ENCODE measurements at regions not wholly inside any gene's neighbourhood (a gene's known extent, or its start where the extent isn't known, plus 50 kb on each side); places are given as distances from the start of the nearest gene placed in this dataset.

DNA sequence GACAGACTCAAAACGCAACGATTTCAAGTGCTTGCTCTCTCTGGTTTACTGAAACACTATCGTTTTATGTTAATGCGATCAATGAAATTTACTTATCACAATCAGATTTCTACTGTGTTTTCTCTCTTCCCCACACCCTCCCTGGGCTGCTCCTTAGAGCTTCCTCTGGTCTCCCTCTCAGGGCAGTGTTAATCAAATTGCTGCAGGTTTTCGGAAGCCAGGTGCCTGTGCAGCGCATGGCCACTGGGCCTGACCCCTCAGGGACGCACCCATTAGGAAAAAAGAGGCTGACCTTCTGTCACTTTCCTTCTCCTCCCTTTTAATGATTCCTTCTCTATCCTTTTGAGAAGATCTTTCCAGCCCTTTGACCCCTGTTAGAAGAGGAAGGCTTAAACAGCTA, 134.5 kb upstream of the ONECUT1 start:
- Histone ChIP-seq H4K8ac (ENCODE audit: low read depth, low read length) (no peak overlapping the region), H4K12ac (ENCODE audit: low read depth, low read length) (no peak overlapping the region), H3K36me3 (ENCODE audit: control insufficient read depth in 1 of 2, insufficient read depth in 2 of 2, low read length in 2 of 2) (no peaks in the 10 kb centered on the region), H2AK5ac (ENCODE audit: low read length) (no peak overlapping the region), H3K4me2 (ENCODE audit: low read length) (no peak overlapping the region), H3K27ac (ENCODE audit: low read depth, low read length) (no peak overlapping the region), H3K79me1 (ENCODE audit: low read length) (no peaks in the 10 kb centered on the region), H2BK5ac (ENCODE audit: low read depth, low read length, poor library complexity) (no peak overlapping the region), H4K91ac (ENCODE audit: low read depth, low read length) (no peak overlapping the region), H3K4ac (ENCODE audit: low read depth, low read length) (no peak overlapping the region), H3K9me3 (ENCODE audit: insufficient read depth, low read depth, low read length) (no peaks in the 10 kb centered on the region), H3K9ac (ENCODE audit: low read length) (no peak overlapping the region), H3K23ac (ENCODE audit: low read length) (no peak overlapping the region), H2BK12ac (ENCODE audit: low read length) (no peak overlapping the region), H2AFZ (ENCODE audit: insufficient read depth, low read length, poor library complexity) (no peak overlapping the region), H3K27me3 (ENCODE audit: insufficient read depth, low read length) (no peaks in the 10 kb centered on the region), H2BK120ac (ENCODE audit: insufficient read depth, low read length, poor library complexity) (no peak overlapping the region), H3K79me2 (ENCODE audit: control insufficient read depth, insufficient read depth, low read length, poor library complexity) (no peaks in the 10 kb centered on the region), H3K18ac (ENCODE audit: low read length) (no peak overlapping the region), H3K4me1 (ENCODE audit: control insufficient read depth in 1 of 2, insufficient read depth in 2 of 2, low read length in 2 of 2) (no peaks in the 10 kb centered on the region), H3K4me3 (ENCODE audit: low read depth, low read length) (no peak overlapping the region), H3K14ac (ENCODE audit: low read length) (no peak overlapping the region)
- no CpG with 5 or more reads among the region's 7 CpGs for WGBS (ENCODE audit: extremely low coverage, insufficient coverage, insufficient read length)
- no peak for DNase-seq

- Histone ChIP-seq H3K18ac (ENCODE audit: low read length) (no peak overlapping the region), H4K91ac (ENCODE audit: low read depth, low read length) (no peak overlapping the region), H2BK120ac (ENCODE audit: insufficient read depth, low read length, poor library complexity) (no peak overlapping the region), H2AFZ (ENCODE audit: insufficient read depth, low read length, poor library complexity) (no peak overlapping the region), H2BK12ac (ENCODE audit: low read length) (no peak overlapping the region), H3K9ac (ENCODE audit: low read length) (no peak overlapping the region), H4K12ac (ENCODE audit: low read depth, low read length) (no peak overlapping the region), H3K79me2 (ENCODE audit: control insufficient read depth, insufficient read depth, low read length, poor library complexity) (no peaks in the 10 kb centered on the region), H3K79me1 (ENCODE audit: low read length) (no peaks in the 10 kb centered on the region), H3K4ac (ENCODE audit: low read depth, low read length) (no peak overlapping the region), H3K4me1 (ENCODE audit: control insufficient read depth in 1 of 2, insufficient read depth in 2 of 2, low read length in 2 of 2) (no peaks in the 10 kb centered on the region), H3K4me2 (ENCODE audit: low read length) (no peak overlapping the region), H3K27me3 (ENCODE audit: insufficient read depth, low read length) (no peaks in the 10 kb centered on the region), H3K14ac (ENCODE audit: low read length) (no peak overlapping the region), H4K8ac (ENCODE audit: low read depth, low read length) (no peak overlapping the region), H3K4me3 (ENCODE audit: low read depth, low read length) (no peak overlapping the region), H2BK5ac (ENCODE audit: low read depth, low read length, poor library complexity) (no peak overlapping the region), H3K36me3 (ENCODE audit: control insufficient read depth in 1 of 2, insufficient read depth in 2 of 2, low read length in 2 of 2) (no peaks in the 10 kb centered on the region), H3K9me3 (ENCODE audit: insufficient read depth, low read depth, low read length) (no peaks in the 10 kb centered on the region), H2AK5ac (ENCODE audit: low read length) (no peak overlapping the region), H3K27ac (ENCODE audit: low read depth, low read length) (no peak overlapping the region), H3K23ac (ENCODE audit: low read length) (no peak overlapping the region)
- WGBS (ENCODE audit: extremely low coverage, insufficient coverage, insufficient read length), result no CpG with 5 or more reads among the region's 6 CpGs
- DNase-seq, result no peak
Observed at GRCh38 chr15:52923626-52924025, 133.5 kb upstream of the ONECUT1 start.

GRCh38 chr15:52922871-52923270, 132.7 kb upstream of the ONECUT1 start:
- no peak overlapping the region for H2BK12ac ChIP-seq (ENCODE audit: low read length)
- no peak overlapping the region for H2AFZ ChIP-seq (ENCODE audit: insufficient read depth, low read length, poor library complexity)
- no peak for DNase-seq
- no peak overlapping the region for H4K12ac ChIP-seq (ENCODE audit: low read depth, low read length)
- H3K4me3 ChIP-seq (ENCODE audit: low read depth, low read length), result no peak overlapping the region
- H3K27ac ChIP-seq (ENCODE audit: low read depth, low read length), result no peak overlapping the region
- H2AK5ac ChIP-seq (ENCODE audit: low read length), result no peak overlapping the region
- no peak overlapping the region for H2BK120ac ChIP-seq (ENCODE audit: insufficient read depth, low read length, poor library complexity)
- H2BK5ac ChIP-seq (ENCODE audit: low read depth, low read length, poor library complexity), result no peak overlapping the region
- no peaks in the 10 kb centered on the region for H3K4me1 ChIP-seq (ENCODE audit: control insufficient read depth in 1 of 2, insufficient read depth in 2 of 2, low read length in 2 of 2)
- H3K4ac ChIP-seq (ENCODE audit: low read depth, low read length), result no peak overlapping the region
- H3K9ac ChIP-seq (ENCODE audit: low read length), result no peak overlapping the region
- no peak overlapping the region for H3K14ac ChIP-seq (ENCODE audit: low read length)
- WGBS (ENCODE audit: extremely low coverage, insufficient coverage, insufficient read length), result no CpG with 5 or more reads among the region's 7 CpGs
- no peaks in the 10 kb centered on the region for H3K9me3 ChIP-seq (ENCODE audit: insufficient read depth, low read depth, low read length)
- H3K36me3 ChIP-seq (ENCODE audit: control insufficient read depth in 1 of 2, insufficient read depth in 2 of 2, low read length in 2 of 2), result no peaks in the 10 kb centered on the region
- H3K79me2 ChIP-seq (ENCODE audit: control insufficient read depth, insufficient read depth, low read length, poor library complexity), result no peaks in the 10 kb centered on the region
- H3K27me3 ChIP-seq (ENCODE audit: insufficient read depth, low read length), result no peaks in the 10 kb centered on the region
- no peak overlapping the region for H4K8ac ChIP-seq (ENCODE audit: low read depth, low read length)
- no peaks in the 10 kb centered on the region for H3K79me1 ChIP-seq (ENCODE audit: low read length)
- H3K4me2 ChIP-seq (ENCODE audit: low read length), result no peak overlapping the region
- no peak overlapping the region for H4K91ac ChIP-seq (ENCODE audit: low read depth, low read length)
- H3K23ac ChIP-seq (ENCODE audit: low read length), result no peak overlapping the region
- H3K18ac ChIP-seq (ENCODE audit: low read length), result no peak overlapping the region

- H3K18ac ChIP-seq (ENCODE audit: low read length), result no peak overlapping the region
- no peaks in the 10 kb centered on the region for H3K9me3 ChIP-seq (ENCODE audit: insufficient read depth, low read depth, low read length)
- no peak overlapping the region for H3K4me2 ChIP-seq (ENCODE audit: low read length)
- no peak overlapping the region for H2BK12ac ChIP-seq (ENCODE audit: low read length)
- no peak overlapping the region for H2AK5ac ChIP-seq (ENCODE audit: low read length)
- no CpG with 5 or more reads among the region's 1 CpG for WGBS (ENCODE audit: extremely low coverage, insufficient coverage, insufficient read length)
- H3K79me1 ChIP-seq (ENCODE audit: low read length), result no peaks in the 10 kb centered on the region
- no peaks in the 10 kb centered on the region for H3K36me3 ChIP-seq (ENCODE audit: control insufficient read depth in 1 of 2, insufficient read depth in 2 of 2, low read length in 2 of 2)
- DNase-seq, result peak in 1 of 2 donors; percentile 12
- H3K79me2 ChIP-seq (ENCODE audit: control insufficient read depth, insufficient read depth, low read length, poor library complexity), result no peaks in the 10 kb centered on the region
- no peak overlapping the region for H2AFZ ChIP-seq (ENCODE audit: insufficient read depth, low read length, poor library complexity)
- no peak overlapping the region for H3K9ac ChIP-seq (ENCODE audit: low read length)
- no peaks in the 10 kb centered on the region for H3K4me1 ChIP-seq (ENCODE audit: control insufficient read depth in 1 of 2, insufficient read depth in 2 of 2, low read length in 2 of 2)
- no peaks in the 10 kb centered on the region for H3K27me3 ChIP-seq (ENCODE audit: insufficient read depth, low read length)
- no peak overlapping the region for H3K27ac ChIP-seq (ENCODE audit: low read depth, low read length)
- no peak overlapping the region for H2BK5ac ChIP-seq (ENCODE audit: low read depth, low read length, poor library complexity)
- H4K8ac ChIP-seq (ENCODE audit: low read depth, low read length), result no peak overlapping the region
- H3K14ac ChIP-seq (ENCODE audit: low read length), result no peak overlapping the region
- no peak overlapping the region for H3K4ac ChIP-seq (ENCODE audit: low read depth, low read length)
- no peak overlapping the region for H4K91ac ChIP-seq (ENCODE audit: low read depth, low read length)
- no peak overlapping the region for H3K23ac ChIP-seq (ENCODE audit: low read length)
- H3K4me3 ChIP-seq (ENCODE audit: low read depth, low read length), result no peak overlapping the region
- H2BK120ac ChIP-seq (ENCODE audit: insufficient read depth, low read length, poor library complexity), result no peak overlapping the region
- no peak overlapping the region for H4K12ac ChIP-seq (ENCODE audit: low read depth, low read length)
Observed at GRCh38 chr15:52912172-52912571, 122.0 kb upstream of the ONECUT1 start.
